Breast epithelium (tissue), 4 donors: ENCODE measurements at regions not wholly inside any gene's neighbourhood (a gene's known extent, or its start where the extent isn't known, plus 50 kb on each side); places are given as distances from the start of the nearest gene placed in this dataset.

Experiments
- DNase-seq, 2 donors: peaks; one replicate each; pipeline ENCODE4 v3.0.0-alpha.2; 2019; ENCODE audit warnings: low spot score in 2 of 2
- H3K27ac ChIP-seq, 2 donors: fragments of 200-600 bp; sonication (generic) in 1 of 2; one replicate each; pipeline ENCODE4 v1.5.1; 2016 to 2019; ENCODE audit warnings: mild to moderate bottlenecking in 1 of 2
- H3K27me3 ChIP-seq, 2 donors: fragments of 200-600 bp; sonication (generic) in 1 of 2; one replicate each; pipeline versions ENCODE4 v1.5.1 to v1.6.0; 2017 to 2019; ENCODE audit warnings: control low read depth in 1 of 2, mild to moderate bottlenecking in 1 of 2
- H3K36me3 ChIP-seq: fragments of 200-600 bp; one replicate; pipeline ENCODE4 v1.5.1; 2019
- H3K4me1 ChIP-seq, 2 donors: fragments of 200-600 bp; sonication (generic); one replicate each; pipeline ENCODE4 v1.5.1; 2016 to 2019; ENCODE audit warnings: control low read depth in 1 of 2
- H3K4me3 ChIP-seq, 3 donors: fragments of 200-600 bp; sonication (generic); 1 replicate in 2 of 3; 2 replicates in 1 of 3; pipeline ENCODE4 v1.5.1; 2016 to 2019; ENCODE audit warnings: mild to moderate bottlenecking in 3 of 3, moderate library complexity in 2 of 3
- H3K9me3 ChIP-seq, 2 donors: fragments of 200-600 bp; sonication (generic) in 1 of 2; one replicate each; pipeline ENCODE4 v1.5.1; 2016 to 2019; ENCODE audit warnings: control low read depth in 1 of 2
- POLR2A ChIP-seq: fragments of 450-650 bp; IDR thresholded peaks from one replicate; pipeline ENCODE4 v1.6.1; 2016; ENCODE audit warnings: antibody characterized with exemption, mild to moderate bottlenecking, moderate library complexity
- POLR2AphosphoS5 ChIP-seq, 3 donors: sonication (generic); formaldehyde crosslinking; IDR thresholded peaks; one replicate each; pipeline ENCODE4 v1.6.1; 2017; ENCODE audit warnings: antibody characterized with exemption in 3 of 3
- intact Hi-C: fragments of 100-400 bp; cut with DNase I; formaldehyde crosslinking; loops from one replicate; pipeline ENCODE4 v1.15.1; 2023; ENCODE audit warnings: low total_unique reads
- TF ChIP-seq, protein P1 (sequence below), 3 donors: fragments of 450-650 bp; IDR thresholded peaks; one replicate each; pipeline ENCODE4 v1.5.1; 2016 to 2017; ENCODE audit warnings: antibody characterized with exemption in 3 of 3, mild to moderate bottlenecking in 3 of 3, moderate library complexity in 3 of 3

- DNase-seq = no peak
- H3K27ac ChIP-seq = no peak overlapping the region
- H3K27me3 ChIP-seq = no peaks in the 10 kb centered on the region
- TF ChIP-seq POLR2A = no peak
- TF ChIP-seq POLR2AphosphoS5 (IDR thresholded peaks at IDR 0.05) = no peak
- TF ChIP-seq, protein P1, sequence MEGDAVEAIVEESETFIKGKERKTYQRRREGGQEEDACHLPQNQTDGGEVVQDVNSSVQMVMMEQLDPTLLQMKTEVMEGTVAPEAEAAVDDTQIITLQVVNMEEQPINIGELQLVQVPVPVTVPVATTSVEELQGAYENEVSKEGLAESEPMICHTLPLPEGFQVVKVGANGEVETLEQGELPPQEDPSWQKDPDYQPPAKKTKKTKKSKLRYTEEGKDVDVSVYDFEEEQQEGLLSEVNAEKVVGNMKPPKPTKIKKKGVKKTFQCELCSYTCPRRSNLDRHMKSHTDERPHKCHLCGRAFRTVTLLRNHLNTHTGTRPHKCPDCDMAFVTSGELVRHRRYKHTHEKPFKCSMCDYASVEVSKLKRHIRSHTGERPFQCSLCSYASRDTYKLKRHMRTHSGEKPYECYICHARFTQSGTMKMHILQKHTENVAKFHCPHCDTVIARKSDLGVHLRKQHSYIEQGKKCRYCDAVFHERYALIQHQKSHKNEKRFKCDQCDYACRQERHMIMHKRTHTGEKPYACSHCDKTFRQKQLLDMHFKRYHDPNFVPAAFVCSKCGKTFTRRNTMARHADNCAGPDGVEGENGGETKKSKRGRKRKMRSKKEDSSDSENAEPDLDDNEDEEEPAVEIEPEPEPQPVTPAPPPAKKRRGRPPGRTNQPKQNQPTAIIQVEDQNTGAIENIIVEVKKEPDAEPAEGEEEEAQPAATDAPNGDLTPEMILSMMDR (IDR thresholded peaks at IDR 0.05) = no peak
- no peaks in the 10 kb centered on the region for H3K36me3 ChIP-seq
- H3K4me3 ChIP-seq = no peak overlapping the region
- no peaks in the 10 kb centered on the region for H3K4me1 ChIP-seq
- H3K9me3 ChIP-seq = no peaks in the 10 kb centered on the region
- intact Hi-C loops = no loop called here
Observed at GRCh38 chr6:9943986-9944385, 470.9 kb downstream of the TFAP2A start.

- intact Hi-C loops = no loop called here
Observed at GRCh38 chr6:9943026-9943425, 471.8 kb downstream of the TFAP2A start.

GRCh38 chr6:9942131-9942530 lies 472.7 kb downstream of the TFAP2A start:
- no peaks in the 10 kb centered on the region for H3K9me3 ChIP-seq
- H3K27me3 ChIP-seq = no peaks in the 10 kb centered on the region
- DNase-seq = no peak
- no peaks in the 10 kb centered on the region for H3K36me3 ChIP-seq
- TF ChIP-seq, protein P1 (IDR thresholded peaks at IDR 0.05) = no peak
- TF ChIP-seq POLR2A (no peak), POLR2AphosphoS5 (IDR thresholded peaks at IDR 0.05) (no peak)
- no peak overlapping the region for H3K4me3 ChIP-seq
- H3K27ac ChIP-seq = no peak overlapping the region
- H3K4me1 ChIP-seq = no peaks in the 10 kb centered on the region
- intact Hi-C loops = no loop called here

More at GRCh38 chr6:9943026-9943425, 471.8 kb downstream of the TFAP2A start:
- TF ChIP-seq, protein P1 (IDR thresholded peaks at IDR 0.05) = no peak
- TF ChIP-seq POLR2A = no peak
- no peak for TF ChIP-seq POLR2AphosphoS5 (IDR thresholded peaks at IDR 0.05)
- no peak for DNase-seq
- Histone ChIP-seq H3K27me3 (no peaks in the 10 kb centered on the region), H3K9me3 (no peaks in the 10 kb centered on the region), H3K36me3 (no peaks in the 10 kb centered on the region), H3K4me1 (no peaks in the 10 kb centered on the region), H3K27ac (no peak overlapping the region), H3K4me3 (no peak overlapping the region)

- intact Hi-C loops = no loop called here
- Histone ChIP-seq H3K36me3 (no peaks in the 10 kb centered on the region), H3K9me3 (no peaks in the 10 kb centered on the region), H3K4me3 (no peak overlapping the region), H3K4me1 (no peaks in the 10 kb centered on the region), H3K27ac (no peak overlapping the region), H3K27me3 (no peaks in the 10 kb centered on the region)
- TF ChIP-seq POLR2AphosphoS5 (IDR thresholded peaks at IDR 0.05) (no peak), POLR2A (no peak)
- TF ChIP-seq, protein P1 (IDR thresholded peaks at IDR 0.05) = no peak
- DNase-seq = no peak
Observed at GRCh38 chr6:9938801-9939200, 476.1 kb downstream of the TFAP2A start.

DNA sequence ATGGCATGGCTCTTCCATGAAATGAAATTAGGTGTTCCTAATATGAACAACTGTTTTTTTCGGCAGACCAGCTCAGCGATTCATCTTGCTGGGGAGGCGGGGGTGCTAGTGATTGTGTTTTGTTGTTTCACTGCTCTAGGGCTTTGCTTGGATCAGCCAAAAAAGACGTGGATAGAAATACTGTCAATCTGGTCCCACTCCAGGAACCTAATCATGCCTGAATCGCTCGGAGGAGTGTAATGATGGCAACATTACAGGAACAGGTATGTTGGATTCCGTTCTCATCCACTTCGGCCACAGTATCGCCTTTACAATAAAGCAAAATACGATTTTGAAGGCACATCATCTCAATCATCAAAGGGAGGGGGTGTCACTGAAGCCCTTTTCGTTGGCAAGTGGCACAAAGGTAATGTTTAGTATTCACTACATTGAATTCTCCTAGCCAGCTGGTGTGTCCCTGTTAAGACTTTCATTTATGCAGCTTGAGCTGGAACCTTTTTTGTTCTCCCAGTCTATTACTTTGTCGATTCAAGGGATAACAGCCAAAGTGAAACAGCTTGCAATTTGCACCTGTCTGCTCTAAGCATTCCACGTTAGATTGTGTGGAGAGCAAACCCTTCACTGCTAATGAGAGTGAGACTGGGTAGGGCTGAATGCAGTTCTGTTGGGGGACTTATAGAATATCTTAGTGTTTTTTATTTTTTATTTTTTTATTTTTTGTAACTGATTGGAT lies 477.7 kb downstream of the TFAP2A start:
- no peaks in the 10 kb centered on the region for H3K36me3 ChIP-seq
- peak overlapping the region in 1 of 3 donors; percentile 6 for H3K4me3 ChIP-seq
- no peaks in the 10 kb centered on the region for H3K9me3 ChIP-seq
- H3K27me3 ChIP-seq = no peaks in the 10 kb centered on the region
- DNase-seq = no peak
- intact Hi-C loops = no loop called here
- no peaks in the 10 kb centered on the region for H3K4me1 ChIP-seq
- TF ChIP-seq POLR2A = no peak
- TF ChIP-seq, protein P1 (IDR thresholded peaks at IDR 0.05) = no peak
- TF ChIP-seq POLR2AphosphoS5 (IDR thresholded peaks at IDR 0.05) = no peak
- H3K27ac ChIP-seq = no peak overlapping the region
